HCT116 (cell line): ENCODE measurements at regions not wholly inside any gene's neighbourhood (a gene's known extent, or its start where the extent isn't known, plus 50 kb on each side); places are given as distances from the start of the nearest gene placed in this dataset.

ENCODE experiments used
- EZH2 ChIP-seq: fragments of 200-600 bp; sonication (generic); IDR thresholded peaks from 2 replicates; pipeline ENCODE4 v1.6.1; 2017; ENCODE audit warnings: antibody characterized with exemption, mixed run types
- TF ChIP-seq, protein P1 (sequence below), 3 experiments: fragments of 200-600 bp in 1 of 3; sonication (generic) in 1 of 3; IDR thresholded peaks in 2 of 3; conservative IDR thresholded peaks in 1 of 3; 2 replicates each; pipeline ENCODE4 v1.5.1; 2012 to 2017; ENCODE audit warnings: low read depth in 2 of 3, low read length in 2 of 3, antibody characterized with exemption in 1 of 3, borderline replicate concordance in 1 of 3, control low read depth in 1 of 3, mild to moderate bottlenecking in 1 of 3, mixed read lengths in 1 of 3, mixed run types in 1 of 3, moderate library complexity in 1 of 3; ENCODE audit not compliant: insufficient read depth in 1 of 3

GRCh38 chr6:170179616-170180324, 111.1 kb downstream of the DLL1 start:
- TF ChIP-seq, protein P1, sequence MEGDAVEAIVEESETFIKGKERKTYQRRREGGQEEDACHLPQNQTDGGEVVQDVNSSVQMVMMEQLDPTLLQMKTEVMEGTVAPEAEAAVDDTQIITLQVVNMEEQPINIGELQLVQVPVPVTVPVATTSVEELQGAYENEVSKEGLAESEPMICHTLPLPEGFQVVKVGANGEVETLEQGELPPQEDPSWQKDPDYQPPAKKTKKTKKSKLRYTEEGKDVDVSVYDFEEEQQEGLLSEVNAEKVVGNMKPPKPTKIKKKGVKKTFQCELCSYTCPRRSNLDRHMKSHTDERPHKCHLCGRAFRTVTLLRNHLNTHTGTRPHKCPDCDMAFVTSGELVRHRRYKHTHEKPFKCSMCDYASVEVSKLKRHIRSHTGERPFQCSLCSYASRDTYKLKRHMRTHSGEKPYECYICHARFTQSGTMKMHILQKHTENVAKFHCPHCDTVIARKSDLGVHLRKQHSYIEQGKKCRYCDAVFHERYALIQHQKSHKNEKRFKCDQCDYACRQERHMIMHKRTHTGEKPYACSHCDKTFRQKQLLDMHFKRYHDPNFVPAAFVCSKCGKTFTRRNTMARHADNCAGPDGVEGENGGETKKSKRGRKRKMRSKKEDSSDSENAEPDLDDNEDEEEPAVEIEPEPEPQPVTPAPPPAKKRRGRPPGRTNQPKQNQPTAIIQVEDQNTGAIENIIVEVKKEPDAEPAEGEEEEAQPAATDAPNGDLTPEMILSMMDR (IDR thresholded peaks at IDR 0.05 in 2 of 3, conservative IDR thresholded peaks at IDR 0.05 in 1 of 3; ENCODE audit: borderline replicate concordance in 1 of 3, insufficient read depth in 1 of 3, low read depth in 2 of 3, low read length in 2 of 3) = no peak
- TF ChIP-seq EZH2 = no peak
